MCF 10A (cell line): ENCODE measurements at regions not wholly inside any gene's neighbourhood (a gene's known extent, or its start where the extent isn't known, plus 50 kb on each side); places are given as distances from the start of the nearest gene placed in this dataset.

Source experiments
- BruUV-seq: library from RNA; stranded (reverse); fragments of 400-500 nt; replicated peaks from 2 replicates; lab custom pipeline; 2021; lab: Mats Ljungman, UMichigan
- CTCF ChIA-PET: fragments of 300-600 bp; sonication (Branson Sonifier 250); formaldehyde crosslinking; extraction: SDS; loops from one replicate; lab custom pipeline; 2021; ENCODE audit warnings: antibody characterized with exemption, inconsistent platforms; lab: Yijun Ruan, JAX
- POLR2A ChIA-PET: fragments of 300-600, 350-650 bp; sonication (Branson Sonifier 250); formaldehyde crosslinking; extraction: SDS; loops from one replicate; lab custom pipeline; 2020; ENCODE audit warnings: antibody characterized with exemption, inconsistent platforms; lab: Yijun Ruan, JAX
- DNase-seq: peaks from one replicate; pipeline ENCODE4 v3.0.0-alpha.2; 2018; ENCODE audit not compliant: unreplicated experiment
- H3K27ac Mint-ChIP-seq: one replicate; pipeline ENCODE4 v1.8.0; 2022; ENCODE audit warnings: mild to moderate bottlenecking, low read depth, mixed read lengths; ENCODE audit not compliant: unreplicated experiment
- H3K27me3 Mint-ChIP-seq: one replicate; pipeline ENCODE4 v1.8.0; 2022; ENCODE audit warnings: mixed read lengths; ENCODE audit not compliant: insufficient read depth, unreplicated experiment
- H3K36me3 Mint-ChIP-seq: one replicate; pipeline ENCODE4 v1.8.0; 2022; ENCODE audit warnings: mild to moderate bottlenecking, moderate library complexity, mixed read lengths; ENCODE audit not compliant: insufficient read depth, unreplicated experiment
- H3K4me1 Mint-ChIP-seq: one replicate; pipeline ENCODE4 v1.8.0; 2022; ENCODE audit warnings: mixed read lengths; ENCODE audit not compliant: insufficient read depth, unreplicated experiment
- H3K4me3 Mint-ChIP-seq: one replicate; pipeline ENCODE4 v1.8.0; 2022; ENCODE audit warnings: mild to moderate bottlenecking, moderate library complexity, mixed read lengths; ENCODE audit not compliant: unreplicated experiment
- H3K9me3 Mint-ChIP-seq: one replicate; pipeline ENCODE4 v1.8.0; 2022; ENCODE audit warnings: mixed read lengths; ENCODE audit not compliant: unreplicated experiment
- intact Hi-C: fragments of 100-400 bp; cut with micrococcal nuclease; formaldehyde crosslinking; loops from 2 replicates; pipeline ENCODE4 v1.14.1; 2022
- TF ChIP-seq, protein P1 (sequence below): fragments of 200-600 bp; IDR thresholded peaks from one replicate; pipeline ENCODE4 v1.8.0; 2022; ENCODE audit warnings: antibody characterized with exemption, mild to moderate bottlenecking; ENCODE audit not compliant: unreplicated experiment

- POLR2A ChIA-PET: interaction anchor here (1.4 kb wide), 1 partner anchor 9 kb away, joined by 3 read pairs; no protein-coding TSS in a partner anchor
- no peak overlapping the region for H3K27ac Mint-ChIP-seq
- H3K4me1 Mint-ChIP-seq: no peaks in the 10 kb centered on the region
- CTCF ChIA-PET: interaction anchor here (0.5 kb wide), 1 partner anchor 85 kb away, joined by 3 read pairs; no protein-coding TSS in a partner anchor
- H3K27me3 Mint-ChIP-seq: peaks cover 14% of the 10 kb centered on the region
- H3K9me3 Mint-ChIP-seq: no peaks in the 10 kb centered on the region
- DNase-seq: no peak
- intact Hi-C loops: no loop called here
- no peaks in the 10 kb centered on the region for H3K36me3 Mint-ChIP-seq
- TF ChIP-seq, protein P1, sequence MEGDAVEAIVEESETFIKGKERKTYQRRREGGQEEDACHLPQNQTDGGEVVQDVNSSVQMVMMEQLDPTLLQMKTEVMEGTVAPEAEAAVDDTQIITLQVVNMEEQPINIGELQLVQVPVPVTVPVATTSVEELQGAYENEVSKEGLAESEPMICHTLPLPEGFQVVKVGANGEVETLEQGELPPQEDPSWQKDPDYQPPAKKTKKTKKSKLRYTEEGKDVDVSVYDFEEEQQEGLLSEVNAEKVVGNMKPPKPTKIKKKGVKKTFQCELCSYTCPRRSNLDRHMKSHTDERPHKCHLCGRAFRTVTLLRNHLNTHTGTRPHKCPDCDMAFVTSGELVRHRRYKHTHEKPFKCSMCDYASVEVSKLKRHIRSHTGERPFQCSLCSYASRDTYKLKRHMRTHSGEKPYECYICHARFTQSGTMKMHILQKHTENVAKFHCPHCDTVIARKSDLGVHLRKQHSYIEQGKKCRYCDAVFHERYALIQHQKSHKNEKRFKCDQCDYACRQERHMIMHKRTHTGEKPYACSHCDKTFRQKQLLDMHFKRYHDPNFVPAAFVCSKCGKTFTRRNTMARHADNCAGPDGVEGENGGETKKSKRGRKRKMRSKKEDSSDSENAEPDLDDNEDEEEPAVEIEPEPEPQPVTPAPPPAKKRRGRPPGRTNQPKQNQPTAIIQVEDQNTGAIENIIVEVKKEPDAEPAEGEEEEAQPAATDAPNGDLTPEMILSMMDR: no peak
- no peak overlapping the region for H3K4me3 Mint-ChIP-seq
- no TSS peak for BruUV-seq
Measured at GRCh38 chr2:118627156-118627555, 220.3 kb downstream of the EN1 start.

GRCh38 chr2:118622913-118623312, 224.5 kb downstream of the EN1 start:
- Mint-ChIP-seq H3K27me3 (peaks cover 17% of the 10 kb centered on the region), H3K27ac (no peak overlapping the region), H3K36me3 (no peaks in the 10 kb centered on the region), H3K9me3 (no peaks in the 10 kb centered on the region), H3K4me1 (no peaks in the 10 kb centered on the region), H3K4me3 (no peak overlapping the region)
- POLR2A ChIA-PET: no interaction called here
- BruUV-seq: no TSS peak
- CTCF ChIA-PET: no interaction called here
- intact Hi-C loops: no loop called here
- TF ChIP-seq, protein P1: no peak
- no peak for DNase-seq

DNA sequence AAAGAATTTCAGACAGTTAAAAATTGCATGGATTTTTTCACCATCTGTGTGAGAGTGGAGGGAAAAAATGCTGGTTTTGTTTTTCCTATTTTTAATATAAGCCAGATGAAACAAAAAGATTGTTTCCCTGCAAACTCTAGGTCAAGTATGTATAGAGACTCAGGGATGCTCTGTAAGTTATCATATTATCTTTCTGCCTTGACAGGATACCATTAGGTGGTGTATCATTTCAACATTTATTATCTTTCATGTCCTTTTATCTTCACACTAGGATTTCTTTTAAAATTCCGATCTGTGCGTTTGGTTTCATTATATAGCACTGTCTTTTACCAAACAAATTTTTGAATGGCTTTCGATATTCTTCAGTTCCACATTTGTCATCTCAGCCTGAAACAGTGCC, 225.3 kb downstream of the EN1 start:
- BruUV-seq: no TSS peak
- H3K4me3 Mint-ChIP-seq: no peak overlapping the region
- H3K27me3 Mint-ChIP-seq: peaks cover 17% of the 10 kb centered on the region
- no peak overlapping the region for H3K27ac Mint-ChIP-seq
- H3K36me3 Mint-ChIP-seq: no peaks in the 10 kb centered on the region
- no peaks in the 10 kb centered on the region for H3K9me3 Mint-ChIP-seq
- intact Hi-C loops: no loop called here
- ChIA-PET CTCF (no interaction called here), POLR2A (no interaction called here)
- TF ChIP-seq, protein P1: no peak
- no peak for DNase-seq
- no peaks in the 10 kb centered on the region for H3K4me1 Mint-ChIP-seq

DNA sequence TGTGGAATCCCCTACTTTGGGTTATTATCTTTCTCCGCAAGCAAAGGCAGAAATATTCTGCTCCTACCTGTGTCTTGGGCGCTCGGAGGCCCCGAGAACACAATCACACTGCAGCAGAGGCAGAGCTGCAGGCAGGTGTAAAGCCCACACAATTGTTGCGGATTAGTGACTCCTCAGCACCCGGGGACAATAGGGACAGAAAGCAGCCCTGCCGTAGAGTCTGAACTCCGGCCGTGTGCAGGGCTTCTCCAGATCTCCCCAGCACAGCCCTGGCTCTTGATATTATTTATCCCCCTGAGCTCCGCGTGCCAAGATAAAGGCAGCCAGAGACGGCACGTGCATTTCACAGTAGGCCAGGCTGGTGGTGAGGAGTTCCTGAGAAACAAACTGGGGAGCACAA, 229.2 kb downstream of the EN1 start:
- Mint-ChIP-seq H3K4me3 (no peak overlapping the region), H3K9me3 (no peaks in the 10 kb centered on the region), H3K27me3 (peaks cover 42% of the 10 kb centered on the region), H3K4me1 (no peaks in the 10 kb centered on the region), H3K36me3 (no peaks in the 10 kb centered on the region), H3K27ac (no peak overlapping the region)
- POLR2A ChIA-PET: interaction anchor here (1.0 kb wide), 1 partner anchor 8 kb away, joined by 3 read pairs; no protein-coding TSS in a partner anchor
- intact Hi-C loops: no loop called here
- no TSS peak for BruUV-seq
- no peak for DNase-seq
- CTCF ChIA-PET: interaction anchor here (0.7 kb wide), 2 partner anchors 10 to 18 kb away, joined by 3 read pairs; no protein-coding TSS in a partner anchor
- TF ChIP-seq, protein P1: no peak
